Kidney (tissue), 13 donors: ENCODE measurements at regions not wholly inside any gene's neighbourhood (a gene's known extent, or its start where the extent isn't known, plus 50 kb on each side); places are given as distances from the start of the nearest gene placed in this dataset.
A peak's percentile ranks its signal among the peaks of the same experiment; 100 is the strongest.

Source experiments
- DNase-seq, 5 donors: peaks; one replicate each; pipeline ENCODE4 v3.0.0-alpha.2; 2013 to 2020
- FAIRE-seq: peaks from 2 replicates; lab custom pipeline; 2012; peaks lifted over from hg19 to GRCh38; lab: Jason Lieb, UNC
- H3K27ac ChIP-seq, 2 donors: one replicate each; pipeline ENCODE4 v1.7.0; 2013; ENCODE audit warnings: low read depth in 2 of 2, low read length in 2 of 2, inconsistent platforms in 1 of 2
- H3K27me3 ChIP-seq: one replicate; pipeline ENCODE4 v1.7.1; 2013; ENCODE audit warnings: low read length, inconsistent platforms; ENCODE audit not compliant: control insufficient read depth, insufficient read depth
- H3K36me3 ChIP-seq, 3 donors: one replicate each; pipeline versions ENCODE4 v1.7.0 to v1.7.1; 2013; ENCODE audit warnings: low read length in 3 of 3, control low read depth in 1 of 3, inconsistent platforms in 1 of 3; ENCODE audit not compliant: insufficient read depth in 3 of 3, control insufficient read depth in 2 of 3
- H3K4me1 ChIP-seq, 3 donors: one replicate each; pipeline versions ENCODE4 v1.7.0 to v1.7.1; 2013; ENCODE audit warnings: low read length in 3 of 3, inconsistent platforms in 1 of 3, low read depth in 1 of 3; ENCODE audit not compliant: control insufficient read depth in 2 of 3, insufficient read depth in 2 of 3
- H3K4me3 ChIP-seq, 3 donors: one replicate each; pipeline versions ENCODE4 v1.7.0 to v1.8.1; 2013; ENCODE audit warnings: low read length in 3 of 3, control low read depth in 1 of 3, inconsistent platforms in 1 of 3
- H3K9ac ChIP-seq, 3 donors: one replicate each; pipeline versions ENCODE4 v1.7.0 to v1.7.1; 2013; ENCODE audit warnings: low read length in 3 of 3, control low read depth in 1 of 3, inconsistent platforms in 1 of 3
- H3K9me3 ChIP-seq, 3 donors: one replicate each; pipeline versions ENCODE4 v1.7.0 to v1.7.1; 2013; ENCODE audit warnings: low read length in 3 of 3, control low read depth in 1 of 3, inconsistent platforms in 1 of 3; ENCODE audit not compliant: control insufficient read depth in 2 of 3, insufficient read depth in 1 of 3
- CTCF ChIP-seq: IDR thresholded peaks from 3 replicates; pipeline ENCODE4 v1.5.1; 2012; ENCODE audit warnings: mild to moderate bottlenecking, moderate library complexity, borderline replicate concordance; ENCODE audit not compliant: insufficient read depth; ENCODE audit errors: extremely low read depth
- intact Hi-C: fragments of 100-400 bp; cut with DNase I; formaldehyde crosslinking; loops from one replicate; pipeline ENCODE4 v1.11.1; 2022
- donor health status: control.
- donor health status: control.
- donor health status: control.
- donor health status: control.
- donor health status: control.
- donor health status: DM: yes; HTN: yes; CAD: no.
- donor health status: Normal renal cell carcinoma (clear cell type).

- intact Hi-C loops: no loop called here
- Histone ChIP-seq H3K27me3 (no peaks in the 10 kb centered on the region), H3K36me3 (no peaks in the 10 kb centered on the region), H3K9ac (no peak overlapping the region), H3K4me3 (no peak overlapping the region), H3K9me3 (no peaks in the 10 kb centered on the region), H3K4me1 (peaks cover 0 to 11% (median 7%) of the 10 kb centered on the region in 3 donors), H3K27ac (peak overlapping the region in 1 of 2 donors; percentile 5)
- no peak for TF ChIP-seq CTCF
- FAIRE-seq: no peak
- DNase-seq: no peak
Observed at GRCh38 chr11:19511066-19511412, 201.6 kb upstream of the NAV2 start.

- no peak overlapping the region for H3K27ac ChIP-seq
- intact Hi-C loops: no loop called here
Observed at GRCh38 chr11:19510468-19510867, 202.2 kb upstream of the NAV2 start.

GRCh38 chr11:19509215-19509614, 203.4 kb upstream of the NAV2 start:
- peaks cover 3% of the 10 kb centered on the region for H3K27me3 ChIP-seq
- H3K9me3 ChIP-seq: no peaks in the 10 kb centered on the region
- H3K4me3 ChIP-seq: no peak overlapping the region
- no peak for DNase-seq
- peaks cover 0 to 11% (median 7%) of the 10 kb centered on the region in 3 donors for H3K4me1 ChIP-seq
- intact Hi-C loops: no loop called here
- no peaks in the 10 kb centered on the region for H3K36me3 ChIP-seq
- TF ChIP-seq CTCF: no peak
- no peak overlapping the region for H3K9ac ChIP-seq
- FAIRE-seq: no peak
- H3K27ac ChIP-seq: no peak overlapping the region

More at GRCh38 chr11:19510468-19510867, 202.2 kb upstream of the NAV2 start:
- Histone ChIP-seq H3K4me3 (no peak overlapping the region), H3K9ac (no peak overlapping the region), H3K9me3 (no peaks in the 10 kb centered on the region), H3K27me3 (peaks cover 3% of the 10 kb centered on the region), H3K4me1 (peaks cover 0 to 11% (median 7%) of the 10 kb centered on the region in 3 donors), H3K36me3 (no peaks in the 10 kb centered on the region)
- DNase-seq: no peak
- TF ChIP-seq CTCF: no peak
- FAIRE-seq: no peak

GRCh38 chr11:19508165-19508564, 204.5 kb upstream of the NAV2 start:
- Histone ChIP-seq H3K9ac (no peak overlapping the region), H3K36me3 (no peaks in the 10 kb centered on the region), H3K27me3 (peaks cover 6% of the 10 kb centered on the region), H3K9me3 (no peaks in the 10 kb centered on the region), H3K27ac (no peak overlapping the region), H3K4me3 (no peak overlapping the region), H3K4me1 (peaks cover 0 to 11% (median 7%) of the 10 kb centered on the region in 3 donors)
- intact Hi-C loops: no loop called here
- no peak for TF ChIP-seq CTCF
- FAIRE-seq (no peak), DNase-seq (no peak)
